ENCODE measurements at regions not wholly inside any gene's neighbourhood (a gene's known extent, or its start where the extent isn't known, plus 50 kb on each side); places are given as distances from the start of the nearest gene placed in this dataset.

- TF ChIP-seq MAX (IDR thresholded peaks at IDR 0.05; ENCODE audit: insufficient read depth, insufficient read length) = no peak
- TF ChIP-seq POLR2A (IDR thresholded peaks at IDR 0.05; ENCODE audit: low read depth, low read length) = no peak
- TF ChIP-seq JUN (IDR thresholded peaks at IDR 0.05; ENCODE audit: borderline replicate concordance, insufficient read depth, insufficient read length, low read depth) = no peak
- no peak for TF ChIP-seq POLR2AphosphoS5 (IDR thresholded peaks at IDR 0.05; ENCODE audit: insufficient read depth, low read depth, low read length)
- TF ChIP-seq CTCF (IDR thresholded peaks at IDR 0.05; ENCODE audit: extremely low read depth in 1 of 2, insufficient read depth in 1 of 2, low read depth in 1 of 2, low read length in 2 of 2) = no peak
- TF ChIP-seq GATA2 (IDR thresholded peaks at IDR 0.05; ENCODE audit: insufficient read depth, insufficient read length, low read depth, low read length) = no peak
- Histone ChIP-seq H3K27ac (ENCODE audit: insufficient read depth, low read depth, low read length) (no peak overlapping the region), H3K79me2 (ENCODE audit: control insufficient read depth, insufficient read depth, low read length) (no peaks in the 10 kb centered on the region), H3K4me3 (replicated peaks in 1 of 3; ENCODE audit: insufficient read depth in 1 of 3, low read depth in 1 of 3, low read length in 3 of 3) (no peak overlapping the region), H3K4me1 (ENCODE audit: control insufficient read depth, extremely low read depth, insufficient read depth, low read length) (peaks cover 24% of the 10 kb centered on the region), H3K27me3 (ENCODE audit: control insufficient read depth in 2 of 2, insufficient read depth in 2 of 2, low read length in 2 of 2) (no peaks in the 10 kb centered on the region), H3K4me2 (ENCODE audit: insufficient read depth, low read length) (no peak overlapping the region), H3K9ac (replicated peaks; ENCODE audit: extremely low read depth, insufficient read depth, low read length) (no peak overlapping the region), H3K9me1 (replicated peaks; ENCODE audit: control insufficient read depth, extremely low read depth, insufficient read depth, low read length) (no peaks in the 10 kb centered on the region), H3K9me3 (replicated peaks; ENCODE audit: control insufficient read depth, insufficient read depth, low read length) (no peaks in the 10 kb centered on the region), H4K20me1 (replicated peaks; ENCODE audit: control insufficient read depth, extremely low read depth, insufficient read depth, low read length) (no peaks in the 10 kb centered on the region), H3K36me3 (ENCODE audit: control insufficient read depth in 2 of 2, extremely low read depth in 1 of 2, insufficient read depth in 2 of 2, low read length in 2 of 2) (no peaks in the 10 kb centered on the region), H2AFZ (ENCODE audit: low read depth, low read length) (no peak overlapping the region)
- POLR2A ChIA-PET = no interaction called here
- dilution Hi-C loops (cut with MboI; ENCODE audit: extremely low pct_ligation_motif_present, low sequenced_read_pairs) = no loop called here
- CTCF ChIA-PET = interaction anchor here (1.1 kb wide), 1 partner anchor 55 kb away, joined by 4 read pairs; no protein-coding TSS in a partner anchor
- DNase-seq (ENCODE audit: low read depth, low spot score) (no peak), FAIRE-seq (no peak)
- intact Hi-C loops (cut with micrococcal nuclease) = no loop called here
- BruUV-seq (replicated peaks) = no TSS peak
These were observed 63.4 kb upstream of the TARBP1 start for GRCh38 chr1:234542211-234542850.
